H1 (cell line): ENCODE measurements at regions not wholly inside any gene's neighbourhood (a gene's known extent, or its start where the extent isn't known, plus 50 kb on each side); places are given as distances from the start of the nearest gene placed in this dataset.
A peak's percentile ranks its signal among the peaks of the same experiment; 100 is the strongest.

Experiments used
- CTCF ChIA-PET: fragments of 300-600 bp; sonication (Branson Sonifier 250); formaldehyde crosslinking; loops from one replicate; lab custom pipeline; 2021; ENCODE audit not compliant: partially characterized antibody; lab: Charles Lee
- POLR2A ChIA-PET: fragments of 300-600 bp; sonication (Branson Sonifier 250); formaldehyde crosslinking; loops from one replicate; lab custom pipeline; 2021; ENCODE audit warnings: inconsistent platforms; ENCODE audit not compliant: partially characterized antibody; lab: Charles Lee
- DNase-seq, 2 experiments: peaks; one replicate each; pipeline versions ENCODE4 v3.0.0 to v3.0.0-alpha.2; 2010 to 2022; ENCODE audit warnings: low spot score in 2 of 2, low read depth in 1 of 2, mixed read lengths in 1 of 2
- FAIRE-seq: peaks from 2 replicates; lab custom pipeline; 2011; peaks lifted over from hg19 to GRCh38; lab: Jason Lieb, UNC
- H2AFZ ChIP-seq: 2 replicates; pipeline ENCODE4 v1.8.1; 2012; ENCODE audit warnings: low read length, inconsistent platforms
- H2AK5ac ChIP-seq: 2 replicates; pipeline ENCODE4 v1.6.1; 2013; ENCODE audit warnings: low read depth, low read length
- H2BK120ac ChIP-seq: replicated peaks from 2 replicates; pipeline ENCODE3; 2013; ENCODE audit warnings: low read depth, low read length, inconsistent platforms
- H2BK12ac ChIP-seq: 2 replicates; pipeline ENCODE4 v1.6.1; 2013; ENCODE audit warnings: low read depth, low read length
- H2BK15ac ChIP-seq: 2 replicates; pipeline ENCODE4 v1.6.1; 2013; ENCODE audit warnings: low read length
- H2BK20ac ChIP-seq: 2 replicates; pipeline ENCODE4 v1.6.1; 2013; ENCODE audit warnings: low read length
- H2BK5ac ChIP-seq: 2 replicates; pipeline ENCODE4 v1.6.1; 2013; ENCODE audit warnings: low read depth, low read length
- H3K14ac ChIP-seq: 2 replicates; pipeline ENCODE4 v1.6.1; 2013; ENCODE audit warnings: inconsistent platforms; ENCODE audit not compliant: insufficient read length
- H3K18ac ChIP-seq: 2 replicates; pipeline ENCODE4 v1.6.1; 2013; ENCODE audit warnings: low read length; ENCODE audit errors: extremely low read depth
- H3K23ac ChIP-seq: 2 replicates; pipeline ENCODE4 v1.6.1; 2013; ENCODE audit warnings: inconsistent platforms; ENCODE audit not compliant: insufficient read length
- H3K23me2 ChIP-seq: 2 replicates; pipeline ENCODE4 v1.6.1; 2013; ENCODE audit warnings: low read depth, low read length
- H3K27ac ChIP-seq: 2 replicates; pipeline ENCODE4 v1.6.1; 2011; ENCODE audit warnings: low read depth, low read length, inconsistent platforms
- H3K27me3 ChIP-seq, 4 experiments: replicated peaks in 1 of 4; 1 replicate in 1 of 4; 2 replicates in 3 of 4; pipeline versions ENCODE4 v1.6.1 to v1.8.1; 2011 to 2013; ENCODE audit warnings: low read length in 3 of 4, mild to moderate bottlenecking in 3 of 4, inconsistent platforms in 2 of 4, mixed read lengths in 2 of 4, moderate library complexity in 1 of 4; ENCODE audit not compliant: control insufficient read depth in 3 of 4, insufficient read depth in 3 of 4; ENCODE audit errors: extremely low read depth in 1 of 4
- H3K36me3 ChIP-seq, 4 experiments: 2 replicates each; pipeline versions ENCODE4 v1.6.1 to v1.8.1; 2011 to 2013; ENCODE audit warnings: mild to moderate bottlenecking in 4 of 4, low read length in 3 of 4, moderate library complexity in 2 of 4, control low read depth in 1 of 4, inconsistent platforms in 1 of 4; ENCODE audit not compliant: insufficient read depth in 4 of 4, control insufficient read depth in 2 of 4
- H3K4ac ChIP-seq: replicated peaks from 2 replicates; pipeline ENCODE3; 2013; ENCODE audit warnings: low read length, low read depth, mixed read lengths, inconsistent platforms; ENCODE audit not compliant: insufficient read length
- H3K4me1 ChIP-seq, 4 experiments: replicated peaks in 1 of 4; 1 replicate in 1 of 4; 2 replicates in 3 of 4; pipeline versions ENCODE4 v1.6.1 to v1.8.1; 2011 to 2013; ENCODE audit warnings: low read length in 3 of 4, inconsistent platforms in 2 of 4, mixed read lengths in 1 of 4; ENCODE audit not compliant: insufficient read depth in 4 of 4, control insufficient read depth in 3 of 4
- H3K4me2 ChIP-seq, 2 experiments: 2 replicates each; pipeline versions ENCODE4 v1.6.1 to v1.8.1; 2011 to 2013; ENCODE audit warnings: low read depth in 2 of 2, low read length in 2 of 2, control low read depth in 1 of 2, inconsistent platforms in 1 of 2, mild to moderate bottlenecking in 1 of 2; ENCODE audit not compliant: insufficient read depth in 1 of 2
- H3K4me3 ChIP-seq, 4 experiments: fragments of 200-600, 300-600 bp in 1 of 4; sonication (generic), shearing (Covaris generic), sonication (Bioruptor Twin) in 1 of 4; 2 replicates each; pipeline versions ENCODE4 v1.5.1 to v1.8.1; 2011 to 2016; ENCODE audit warnings: low read length in 4 of 4, low read depth in 3 of 4, control low read depth in 2 of 4, inconsistent platforms in 2 of 4, mild to moderate bottlenecking in 2 of 4, mixed read lengths in 1 of 4, moderate library complexity in 1 of 4; ENCODE audit not compliant: insufficient read depth in 2 of 4; ENCODE audit errors: extremely low read depth in 1 of 4
- H3K56ac ChIP-seq: replicated peaks from 2 replicates; pipeline ENCODE3; 2013; ENCODE audit warnings: low read depth, mild to moderate bottlenecking, mixed read lengths, low read length, inconsistent platforms; ENCODE audit not compliant: insufficient read length
- H3K79me1 ChIP-seq: 2 replicates; pipeline ENCODE4 v1.6.1; 2013; ENCODE audit warnings: low read depth, low read length, control low read depth
- H3K79me2 ChIP-seq, 2 experiments: 2 replicates each; pipeline versions ENCODE4 v1.6.1 to v1.8.1; 2012 to 2013; ENCODE audit warnings: low read length in 2 of 2, mild to moderate bottlenecking in 2 of 2, inconsistent platforms in 1 of 2; ENCODE audit not compliant: insufficient read depth in 2 of 2, control insufficient read depth in 1 of 2
- H3K9ac ChIP-seq, 4 experiments: replicated peaks in 1 of 4; 1 replicate in 1 of 4; 2 replicates in 3 of 4; pipeline versions ENCODE4 v1.6.1 to v1.8.1; 2011 to 2013; ENCODE audit warnings: low read depth in 3 of 4, low read length in 3 of 4, control low read depth in 2 of 4, mild to moderate bottlenecking in 2 of 4, moderate library complexity in 2 of 4, inconsistent platforms in 1 of 4; ENCODE audit errors: extremely low read depth in 1 of 4
- H3K9me3 ChIP-seq, 2 experiments: 2 replicates each; pipeline versions ENCODE4 v1.6.1 to v1.8.1; 2012 to 2013; ENCODE audit warnings: mild to moderate bottlenecking in 2 of 2, moderate library complexity in 2 of 2, control low read depth in 1 of 2, inconsistent platforms in 1 of 2, low read depth in 1 of 2, low read length in 1 of 2, mixed read lengths in 1 of 2; ENCODE audit not compliant: insufficient read depth in 2 of 2
- H4K20me1 ChIP-seq, 2 experiments: replicated peaks in 1 of 2; 2 replicates each; pipeline versions ENCODE3 to v1.8.1; 2011 to 2013; ENCODE audit warnings: inconsistent platforms in 2 of 2, low read length in 2 of 2, mild to moderate bottlenecking in 1 of 2; ENCODE audit not compliant: insufficient read depth in 2 of 2, control insufficient read depth in 1 of 2
- H4K5ac ChIP-seq: 2 replicates; pipeline ENCODE4 v1.6.1; 2013; ENCODE audit warnings: low read length, low read depth, mixed read lengths, inconsistent platforms; ENCODE audit not compliant: insufficient read length
- H4K8ac ChIP-seq: 2 replicates; pipeline ENCODE4 v1.8.0; 2013; ENCODE audit warnings: mild to moderate bottlenecking, moderate library complexity, low read length, inconsistent platforms; ENCODE audit not compliant: insufficient read depth; ENCODE audit errors: extremely low read depth
- H4K91ac ChIP-seq: replicated peaks from 2 replicates; pipeline ENCODE3; 2013; ENCODE audit warnings: low read length, mixed read lengths, inconsistent platforms; ENCODE audit not compliant: insufficient read length
- CTCF ChIP-seq, 3 experiments: IDR thresholded peaks; 1 replicate in 2 of 3; 2 replicates in 1 of 3; pipeline versions ENCODE4 v1.5.1 to v1.6.1; 2011; ENCODE audit warnings: low read length in 3 of 3, mild to moderate bottlenecking in 3 of 3, inconsistent platforms in 2 of 3, low read depth in 1 of 3, moderate library complexity in 1 of 3; ENCODE audit not compliant: insufficient read depth in 1 of 3; ENCODE audit errors: control extremely low read depth in 1 of 3
- E2F6 ChIP-seq: IDR thresholded peaks from 2 replicates; pipeline ENCODE4 v1.6.1; 2012; ENCODE audit warnings: inconsistent platforms
- WGBS, 2 experiments: shearing (Covaris generic) in 1 of 2; methylation state at CpG; one replicate each; pipeline versions ENCODE4 v1.1.6 to v1.1.7; 2013 to 2015; ENCODE audit warnings: low lambda C conversion rate in 2 of 2, mixed read lengths in 2 of 2, inconsistent platforms in 1 of 2, low coverage in 1 of 2, missing lambda C conversion rate in 1 of 2; ENCODE audit not compliant: insufficient replicate concordance in 2 of 2, insufficient coverage in 1 of 2, insufficient read length in 1 of 2; ENCODE audit errors: extremely low coverage in 1 of 2, missing lambda C conversion rate in 1 of 2; 5-methylcytosine and 5-hydroxymethylcytosine counted together

GRCh38 chr17:65385071-65385470 is 176.4 kb downstream of the AXIN2 start:
- no peak for FAIRE-seq
- no peak overlapping the region for H2BK15ac ChIP-seq
- H3K9me3 ChIP-seq, result no peaks in the 10 kb centered on the region
- no peak overlapping the region for H3K4me2 ChIP-seq
- H3K9ac ChIP-seq, result no peak overlapping the region
- no peak overlapping the region for H4K5ac ChIP-seq
- H3K27ac ChIP-seq, result no peak overlapping the region
- H3K27me3 ChIP-seq, result no peaks in the 10 kb centered on the region
- no peak overlapping the region for H3K4me3 ChIP-seq
- H2BK12ac ChIP-seq, result no peak overlapping the region
- H4K20me1 ChIP-seq, result no peaks in the 10 kb centered on the region
- no peak overlapping the region for H3K4ac ChIP-seq
- H3K36me3 ChIP-seq, result no peaks in the 10 kb centered on the region
- no peak overlapping the region for H3K18ac ChIP-seq
- H3K56ac ChIP-seq, result no peak overlapping the region
- no peak overlapping the region for H3K14ac ChIP-seq
- no peaks in the 10 kb centered on the region for H3K79me2 ChIP-seq
- no peak overlapping the region for H2BK5ac ChIP-seq
- TF ChIP-seq CTCF (IDR thresholded peaks at IDR 0.05; ENCODE audit: control extremely low read depth in 1 of 3, insufficient read depth in 1 of 3, low read depth in 1 of 3, low read length in 3 of 3) (no peak), E2F6 (peak; percentile 48; the same call in 1 of the 2 replicates)
- H3K79me1 ChIP-seq, result no peaks in the 10 kb centered on the region
- ChIA-PET POLR2A (no interaction called here), CTCF (no interaction called here)
- H4K8ac ChIP-seq, result no peak overlapping the region
- DNase-seq, result no peak
- no peaks in the 10 kb centered on the region for H3K23me2 ChIP-seq
- no peak overlapping the region for H2AFZ ChIP-seq
- no peak overlapping the region for H4K91ac ChIP-seq
- H2AK5ac ChIP-seq, result no peak overlapping the region
- H2BK20ac ChIP-seq, result no peak overlapping the region
- H3K4me1 ChIP-seq, result no peaks in the 10 kb centered on the region
- H2BK120ac ChIP-seq, result no peak overlapping the region
- 85% methylated on average over 3 of the region's 3 CpGs; no CpG with 5 or more reads in 1 of the 2 experiments for WGBS, 2 experiments
- no peak overlapping the region for H3K23ac ChIP-seq
